GM12878 (cell line): ENCODE measurements at regions not wholly inside any gene's neighbourhood (a gene's known extent, or its start where the extent isn't known, plus 50 kb on each side); places are given as distances from the start of the nearest gene placed in this dataset.

Experiments
- ATAC-seq: fragments of 200-7000 bp; cut with Tn5 transposase; 3 replicates; pipeline ENCODE4 v1.9.1; 2020; ENCODE audit warnings: mild to moderate bottlenecking, moderate library complexity
- BruUV-seq: library from RNA; stranded (reverse); fragments of 400-500 nt; replicated peaks from 2 replicates; lab custom pipeline; 2021; lab: Mats Ljungman, UMichigan
- CTCF ChIA-PET: fragments of 300-600 bp; sonication (Branson Sonifier 250); formaldehyde crosslinking; extraction: SDS; loops from one replicate; lab custom pipeline; 2021; ENCODE audit warnings: inconsistent platforms; lab: Yijun Ruan, JAX
- POLR2A ChIA-PET: fragments of 350-600 bp; formaldehyde crosslinking; extraction: SDS; loops from one replicate; lab custom pipeline; 2021; ENCODE audit warnings: inconsistent platforms; lab: Charles Lee
- RAD21 ChIA-PET: fragments of 300-600 bp; sonication (Branson Sonifier 250); formaldehyde crosslinking; loops from one replicate; lab custom pipeline; 2023; ENCODE audit warnings: antibody characterized with exemption; ENCODE audit not compliant: unreplicated experiment; lab: Charles Lee
- SMC1A ChIA-PET: fragments of 300-600 bp; sonication (Branson Sonifier 250); formaldehyde crosslinking; loops from one replicate; lab custom pipeline; 2023; ENCODE audit not compliant: unreplicated experiment, uncharacterized antibody; lab: Charles Lee
- DNase-seq: peaks from one replicate; pipeline ENCODE4 v3.0.0-alpha.2; 2011; ENCODE audit warnings: low read depth, low spot score
- FAIRE-seq: peaks from 3 replicates; lab custom pipeline; 2011; peaks lifted over from hg19 to GRCh38; lab: Jason Lieb, UNC
- H2AFZ ChIP-seq: 2 replicates; pipeline ENCODE4 v1.6.0; 2011; ENCODE audit warnings: low read depth, low read length, control low read depth; ENCODE audit not compliant: control insufficient read depth
- H3K27ac ChIP-seq: 2 replicates; pipeline ENCODE4 v1.5.1; 2011; ENCODE audit warnings: control low read depth; ENCODE audit not compliant: control insufficient read depth, insufficient read depth
- H3K27me3 ChIP-seq, 2 experiments: replicated peaks in 1 of 2; 2 replicates each; pipeline versions ENCODE4 v1.6.0 to v1.6.1; 2011; ENCODE audit warnings: low read length in 1 of 2; ENCODE audit not compliant: control insufficient read depth in 2 of 2, insufficient read depth in 2 of 2
- H3K36me3 ChIP-seq, 2 experiments: 2 replicates each; pipeline ENCODE4 v1.5.1; 2011; ENCODE audit warnings: low read length in 1 of 2; ENCODE audit not compliant: control insufficient read depth in 2 of 2, insufficient read depth in 2 of 2
- H3K4me1 ChIP-seq: 2 replicates; pipeline ENCODE4 v1.6.1; 2011; ENCODE audit warnings: mild to moderate bottlenecking, low read length, moderate library complexity, mixed read lengths; ENCODE audit not compliant: control insufficient read depth, insufficient read depth
- H3K4me2 ChIP-seq: 2 replicates; pipeline ENCODE4 v1.6.0; 2011; ENCODE audit warnings: control low read depth; ENCODE audit not compliant: control insufficient read depth, insufficient read depth
- H3K4me3 ChIP-seq: fragments of 200-600 bp; sonication (generic); 2 replicates; pipeline ENCODE4 v1.5.1; 2016
- H3K79me2 ChIP-seq: 2 replicates; pipeline ENCODE4 v1.6.0; 2011; ENCODE audit warnings: low read length; ENCODE audit not compliant: control insufficient read depth, insufficient read depth
- H3K9ac ChIP-seq: 2 replicates; pipeline ENCODE4 v1.8.0; 2011; ENCODE audit warnings: low read length, control low read depth, mixed read lengths; ENCODE audit not compliant: control insufficient read depth, insufficient read depth
- H3K9me3 ChIP-seq: replicated peaks from 3 replicates; pipeline ENCODE4 v1.5.1; 2011; ENCODE audit warnings: mild to moderate bottlenecking, low read length; ENCODE audit not compliant: control insufficient read depth, insufficient read depth
- H4K20me1 ChIP-seq: 2 replicates; pipeline ENCODE4 v1.6.0; 2011; ENCODE audit not compliant: control insufficient read depth, insufficient read depth
- ATF3 ChIP-seq: IDR thresholded peaks from 2 replicates; pipeline ENCODE4 v1.6.1; 2011; ENCODE audit warnings: low read depth, mild to moderate bottlenecking, low read length, moderate library complexity, borderline replicate concordance; ENCODE audit errors: extremely low read depth
- CBX5 ChIP-seq: sonication (generic); IDR thresholded peaks from 2 replicates; pipeline ENCODE4 v1.6.1; 2016; ENCODE audit warnings: low read depth, moderate library complexity, mild to moderate bottlenecking, inconsistent platforms
- ETV6 ChIP-seq, 2 experiments: fragments of 450-650 bp in 1 of 2; IDR thresholded peaks in 1 of 2; conservative IDR thresholded peaks in 1 of 2; 2 replicates each; pipeline ENCODE4 v1.6.1; 2014; ENCODE audit warnings: antibody characterized with exemption in 1 of 2, borderline replicate concordance in 1 of 2, low read depth in 1 of 2, mild to moderate bottlenecking in 1 of 2, moderate library complexity in 1 of 2
- IKZF1 ChIP-seq: fragments of 450-650 bp; conservative IDR thresholded peaks from 2 replicates; pipeline ENCODE4 v1.6.1; 2017; ENCODE audit warnings: antibody characterized with exemption, mild to moderate bottlenecking
- MLLT1 ChIP-seq: fragments of 450-650 bp; IDR thresholded peaks from 2 replicates; pipeline ENCODE4 v1.6.1; 2016; ENCODE audit warnings: mild to moderate bottlenecking
- MYB ChIP-seq: fragments of 150-350 bp; IDR thresholded peaks from 2 replicates; pipeline ENCODE4 v1.6.1; 2014; ENCODE audit warnings: mild to moderate bottlenecking, low read depth, low read length, borderline replicate concordance
- NFIC ChIP-seq: IDR thresholded peaks from 2 replicates; pipeline ENCODE4 v1.6.1; 2012; ENCODE audit warnings: low read depth, mild to moderate bottlenecking, inconsistent platforms, low read length, moderate library complexity
- NR2C2 ChIP-seq: IDR thresholded peaks from 2 replicates; pipeline ENCODE4 v1.6.1; 2011; ENCODE audit warnings: borderline replicate concordance, low read depth; ENCODE audit not compliant: control insufficient read depth, insufficient read length
- NRF1 ChIP-seq: conservative IDR thresholded peaks from 2 replicates; pipeline ENCODE4 v1.6.1; 2011; ENCODE audit warnings: mild to moderate bottlenecking, low read depth, low read length, improper control_type of control experiment
- PAX8 ChIP-seq: fragments of 450-650 bp; IDR thresholded peaks from 2 replicates; pipeline ENCODE4 v1.6.1; 2017; ENCODE audit warnings: mild to moderate bottlenecking, moderate library complexity
- RAD51 ChIP-seq: fragments of 450-650 bp; IDR thresholded peaks from 2 replicates; pipeline ENCODE4 v1.6.1; 2016; ENCODE audit warnings: moderate library complexity, mild to moderate bottlenecking, inconsistent platforms
- RELA ChIP-seq: fragments of 450-650 bp; IDR thresholded peaks from 2 replicates; pipeline ENCODE4 v1.8.0; 2014; ENCODE audit warnings: borderline replicate concordance; ENCODE audit not compliant: partially characterized antibody
- RFX5 ChIP-seq: IDR thresholded peaks from 2 replicates; pipeline ENCODE4 v1.6.1; 2011; ENCODE audit warnings: low read depth, low read length, improper control_type of control experiment
- SIN3A ChIP-seq: IDR thresholded peaks from 2 replicates; pipeline ENCODE4 v1.6.1; 2012; ENCODE audit warnings: low read depth, low read length, improper control_type of control experiment
- SIX5 ChIP-seq: IDR thresholded peaks from 2 replicates; pipeline ENCODE4 v1.6.1; 2011; ENCODE audit warnings: mild to moderate bottlenecking, low read depth, low read length, moderate library complexity; ENCODE audit not compliant: severe bottlenecking
- SPI1 ChIP-seq: IDR thresholded peaks from 2 replicates; pipeline ENCODE4 v1.6.1; 2011; ENCODE audit warnings: low read depth, mild to moderate bottlenecking, low read length, moderate library complexity, borderline replicate concordance; ENCODE audit not compliant: insufficient read depth
- TARDBP ChIP-seq: IDR thresholded peaks from 2 replicates; pipeline ENCODE4 v1.6.1; 2016; ENCODE audit warnings: borderline replicate concordance
- ZBED1 ChIP-seq: IDR thresholded peaks from 2 replicates; pipeline ENCODE4 v1.6.1; 2016; ENCODE audit warnings: borderline replicate concordance
- WGBS: methylation state at CpG from one replicate; pipeline ENCODE4 v1.1.6; 2016; ENCODE audit warnings: low lambda C conversion rate; ENCODE audit not compliant: insufficient replicate concordance, insufficient coverage; ENCODE audit errors: missing lambda C conversion rate; 5-methylcytosine and 5-hydroxymethylcytosine counted together
- in situ Hi-C: fragments of 300-500 bp; cut with MboI; formaldehyde crosslinking; loops from 9 replicates; pipeline ENCODE4 v1.14.3; 2018; ENCODE audit warnings: mixed read lengths
- intact Hi-C: fragments of 100-400 bp; cut with micrococcal nuclease; formaldehyde crosslinking; loops from one replicate; pipeline ENCODE4 v1.14.2; 2022; ENCODE audit not compliant: unreplicated experiment
- TF ChIP-seq, protein P1 (sequence below): fragments of 450-650 bp; IDR thresholded peaks from 2 replicates; pipeline ENCODE4 v1.6.1; 2017; ENCODE audit warnings: mild to moderate bottlenecking, moderate library complexity

GRCh38 chr5:44868541-44868940 lies 59.8 kb downstream of the MRPS30 start:
- no peak overlapping the region for H3K4me3 ChIP-seq
- TF ChIP-seq MLLT1 (no peak), CBX5 (no peak), SPI1 (no peak), ATF3 (no peak), ETV6 (conservative IDR thresholded peaks at IDR 0.05 in 1 of 2, IDR thresholded peaks at IDR 0.05 in 1 of 2; ENCODE audit: borderline replicate concordance in 1 of 2, low read depth in 1 of 2) (no peak), TARDBP (no peak), RAD51 (no peak), ZBED1 (no peak), IKZF1 (no peak), SIN3A (no peak), MYB (no peak), NRF1 (no peak), RFX5 (no peak), PAX8 (no peak), NFIC (no peak), NR2C2 (no peak), RELA (no peak), SIX5 (no peak)
- TF ChIP-seq, protein P1, sequence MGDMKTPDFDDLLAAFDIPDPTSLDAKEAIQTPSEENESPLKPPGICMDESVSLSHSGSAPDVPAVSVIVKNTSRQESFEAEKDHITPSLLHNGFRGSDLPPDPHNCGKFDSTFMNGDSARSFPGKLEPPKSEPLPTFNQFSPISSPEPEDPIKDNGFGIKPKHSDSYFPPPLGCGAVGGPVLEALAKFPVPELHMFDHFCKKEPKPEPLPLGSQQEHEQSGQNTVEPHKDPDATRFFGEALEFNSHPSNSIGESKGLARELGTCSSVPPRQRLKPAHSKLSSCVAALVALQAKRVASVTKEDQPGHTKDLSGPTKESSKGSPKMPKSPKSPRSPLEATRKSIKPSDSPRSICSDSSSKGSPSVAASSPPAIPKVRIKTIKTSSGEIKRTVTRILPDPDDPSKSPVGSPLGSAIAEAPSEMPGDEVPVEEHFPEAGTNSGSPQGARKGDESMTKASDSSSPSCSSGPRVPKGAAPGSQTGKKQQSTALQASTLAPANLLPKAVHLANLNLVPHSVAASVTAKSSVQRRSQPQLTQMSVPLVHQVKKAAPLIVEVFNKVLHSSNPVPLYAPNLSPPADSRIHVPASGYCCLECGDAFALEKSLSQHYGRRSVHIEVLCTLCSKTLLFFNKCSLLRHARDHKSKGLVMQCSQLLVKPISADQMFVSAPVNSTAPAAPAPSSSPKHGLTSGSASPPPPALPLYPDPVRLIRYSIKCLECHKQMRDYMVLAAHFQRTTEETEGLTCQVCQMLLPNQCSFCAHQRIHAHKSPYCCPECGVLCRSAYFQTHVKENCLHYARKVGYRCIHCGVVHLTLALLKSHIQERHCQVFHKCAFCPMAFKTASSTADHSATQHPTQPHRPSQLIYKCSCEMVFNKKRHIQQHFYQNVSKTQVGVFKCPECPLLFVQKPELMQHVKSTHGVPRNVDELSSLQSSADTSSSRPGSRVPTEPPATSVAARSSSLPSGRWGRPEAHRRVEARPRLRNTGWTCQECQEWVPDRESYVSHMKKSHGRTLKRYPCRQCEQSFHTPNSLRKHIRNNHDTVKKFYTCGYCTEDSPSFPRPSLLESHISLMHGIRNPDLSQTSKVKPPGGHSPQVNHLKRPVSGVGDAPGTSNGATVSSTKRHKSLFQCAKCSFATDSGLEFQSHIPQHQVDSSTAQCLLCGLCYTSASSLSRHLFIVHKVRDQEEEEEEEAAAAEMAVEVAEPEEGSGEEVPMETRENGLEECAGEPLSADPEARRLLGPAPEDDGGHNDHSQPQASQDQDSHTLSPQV = no peak
- TF ChIP-seq, all 136 proteins: peak for 0
- no peak overlapping the region for H2AFZ ChIP-seq
- ChIA-PET SMC1A (interaction anchor here (1.2 kb wide), 1 partner anchor 13 kb away, joined by 3 read pairs; no protein-coding TSS in a partner anchor), POLR2A (no interaction called here), RAD21 (no interaction called here), CTCF (no interaction called here)
- FAIRE-seq (no peak), DNase-seq (no peak), ATAC-seq (no peak)
- no peaks in the 10 kb centered on the region for H4K20me1 ChIP-seq
- no peaks in the 10 kb centered on the region for H3K27me3 ChIP-seq
- H3K9ac ChIP-seq = no peak overlapping the region
- no peaks in the 10 kb centered on the region for H3K79me2 ChIP-seq
- no peaks in the 10 kb centered on the region for H3K36me3 ChIP-seq
- no peak overlapping the region for H3K27ac ChIP-seq
- H3K4me2 ChIP-seq = no peak overlapping the region
- no peaks in the 10 kb centered on the region for H3K4me1 ChIP-seq
- H3K9me3 ChIP-seq = no peaks in the 10 kb centered on the region
- in situ Hi-C loops (no loop called here), intact Hi-C loops (no loop called here)
- BruUV-seq = no TSS peak
- 63% methylated on average over 4 of the region's 4 CpGs for WGBS
